Endothelial cell of umbilical vein (primary cell): ENCODE measurements at regions not wholly inside any gene's neighbourhood (a gene's known extent, or its start where the extent isn't known, plus 50 kb on each side); places are given as distances from the start of the nearest gene placed in this dataset.

Source experiments
- EZH2 ChIP-seq: IDR thresholded peaks from 2 replicates; pipeline ENCODE4 v1.6.1; 2012; ENCODE audit warnings: borderline replicate concordance, low read depth, mild to moderate bottlenecking, moderate library complexity, low read length, inconsistent platforms; ENCODE audit not compliant: severe bottlenecking
- FOS ChIP-seq: IDR thresholded peaks from 2 replicates; pipeline ENCODE4 v1.6.1; 2011; ENCODE audit warnings: mild to moderate bottlenecking, low read length, moderate library complexity, borderline replicate concordance; ENCODE audit not compliant: insufficient read depth
- GATA2 ChIP-seq: IDR thresholded peaks from 2 replicates; pipeline ENCODE4 v1.7.0; 2011; ENCODE audit warnings: low read depth, mild to moderate bottlenecking, moderate library complexity, mixed read lengths, low read length; ENCODE audit not compliant: insufficient read length, insufficient read depth
- JUN ChIP-seq: IDR thresholded peaks from 2 replicates; pipeline ENCODE4 v1.6.1; 2011; ENCODE audit warnings: borderline replicate concordance, low read depth; ENCODE audit not compliant: insufficient read length, insufficient read depth
- MYC ChIP-seq: IDR thresholded peaks from one replicate; pipeline ENCODE4 v1.6.1; 2011; ENCODE audit warnings: mild to moderate bottlenecking, low read depth, low read length
- POLR2A ChIP-seq: IDR thresholded peaks from 2 replicates; pipeline ENCODE4 v1.6.1; 2012; ENCODE audit warnings: low read depth, mild to moderate bottlenecking, control low read depth, low read length
- POLR2AphosphoS5 ChIP-seq: IDR thresholded peaks from 2 replicates; pipeline ENCODE4 v1.6.1; 2012; ENCODE audit warnings: low read depth, mild to moderate bottlenecking, control low read depth, low read length, moderate library complexity; ENCODE audit not compliant: insufficient read depth
- TF ChIP-seq, protein P1 (sequence below): IDR thresholded peaks from 2 replicates; pipeline ENCODE4 v1.6.1; 2011; ENCODE audit not compliant: insufficient read depth, insufficient read length
- TF ChIP-seq, protein P2 (sequence below), 2 donors: IDR thresholded peaks; 1 replicate in 1 of 2; 2 replicates in 1 of 2; pipeline ENCODE4 v1.5.1; 2011; ENCODE audit warnings: low read length in 2 of 2, mild to moderate bottlenecking in 2 of 2, moderate library complexity in 2 of 2, control low read depth in 1 of 2, inconsistent platforms in 1 of 2, low read depth in 1 of 2; ENCODE audit not compliant: insufficient read depth in 1 of 2; ENCODE audit errors: extremely low read depth in 1 of 2

DNA sequence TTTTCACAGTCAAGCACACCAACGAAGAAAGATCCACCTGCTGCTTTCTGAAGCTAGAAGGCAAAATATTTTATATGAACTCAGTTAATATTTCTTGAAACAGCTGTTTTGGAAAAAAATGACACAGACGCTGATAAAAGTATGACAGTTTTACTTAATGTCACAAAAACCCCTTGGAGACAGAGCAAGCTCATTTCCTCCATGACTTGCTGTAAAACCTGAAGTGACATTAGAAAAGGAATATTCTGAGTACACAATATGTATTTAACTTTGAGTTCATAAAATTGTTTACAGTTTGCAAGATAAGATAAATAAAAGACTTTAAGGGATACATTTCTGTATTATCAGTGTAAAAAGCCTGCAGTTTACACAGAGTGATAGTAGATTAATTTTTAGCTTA, 105.4 kb downstream of the DSEL start:
- TF ChIP-seq, protein P1, sequence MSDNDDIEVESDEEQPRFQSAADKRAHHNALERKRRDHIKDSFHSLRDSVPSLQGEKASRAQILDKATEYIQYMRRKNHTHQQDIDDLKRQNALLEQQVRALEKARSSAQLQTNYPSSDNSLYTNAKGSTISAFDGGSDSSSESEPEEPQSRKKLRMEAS: no peak
- TF ChIP-seq, protein P2, sequence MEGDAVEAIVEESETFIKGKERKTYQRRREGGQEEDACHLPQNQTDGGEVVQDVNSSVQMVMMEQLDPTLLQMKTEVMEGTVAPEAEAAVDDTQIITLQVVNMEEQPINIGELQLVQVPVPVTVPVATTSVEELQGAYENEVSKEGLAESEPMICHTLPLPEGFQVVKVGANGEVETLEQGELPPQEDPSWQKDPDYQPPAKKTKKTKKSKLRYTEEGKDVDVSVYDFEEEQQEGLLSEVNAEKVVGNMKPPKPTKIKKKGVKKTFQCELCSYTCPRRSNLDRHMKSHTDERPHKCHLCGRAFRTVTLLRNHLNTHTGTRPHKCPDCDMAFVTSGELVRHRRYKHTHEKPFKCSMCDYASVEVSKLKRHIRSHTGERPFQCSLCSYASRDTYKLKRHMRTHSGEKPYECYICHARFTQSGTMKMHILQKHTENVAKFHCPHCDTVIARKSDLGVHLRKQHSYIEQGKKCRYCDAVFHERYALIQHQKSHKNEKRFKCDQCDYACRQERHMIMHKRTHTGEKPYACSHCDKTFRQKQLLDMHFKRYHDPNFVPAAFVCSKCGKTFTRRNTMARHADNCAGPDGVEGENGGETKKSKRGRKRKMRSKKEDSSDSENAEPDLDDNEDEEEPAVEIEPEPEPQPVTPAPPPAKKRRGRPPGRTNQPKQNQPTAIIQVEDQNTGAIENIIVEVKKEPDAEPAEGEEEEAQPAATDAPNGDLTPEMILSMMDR (IDR thresholded peaks at IDR 0.05; ENCODE audit: extremely low read depth in 1 of 2, insufficient read depth in 1 of 2, low read depth in 1 of 2, low read length in 2 of 2): no peak
- TF ChIP-seq POLR2A (no peak), GATA2 (no peak), POLR2AphosphoS5 (no peak), EZH2 (no peak), JUN (no peak), MYC (no peak), FOS (no peak)
